Mesothelial cell of epicardium (in vitro differentiated cells): ENCODE measurements at regions not wholly inside any gene's neighbourhood (a gene's known extent, or its start where the extent isn't known, plus 50 kb on each side); places are given as distances from the start of the nearest gene placed in this dataset.

Experiments
- DNase-seq, 2 experiments: peaks; one replicate each; pipeline ENCODE4 v3.0.0; 2021; ENCODE audit warnings: low spot score in 2 of 2; ENCODE audit not compliant: unreplicated experiment in 2 of 2
- H3K27ac Mint-ChIP-seq: 2 replicates; pipeline ENCODE4 v1.8.0; 2021; ENCODE audit warnings: mixed read lengths
- H3K27me3 Mint-ChIP-seq: 2 replicates; pipeline ENCODE4 v1.8.0; 2021; ENCODE audit warnings: low read depth, mixed read lengths
- H3K36me3 Mint-ChIP-seq: 2 replicates; pipeline ENCODE4 v1.8.0; 2021; ENCODE audit warnings: mixed read lengths
- H3K4me1 Mint-ChIP-seq: 2 replicates; pipeline ENCODE4 v1.8.0; 2021; ENCODE audit warnings: mixed read lengths
- H3K4me3 Mint-ChIP-seq: 2 replicates; pipeline ENCODE4 v1.8.0; 2021; ENCODE audit warnings: mild to moderate bottlenecking, moderate library complexity, mixed read lengths
- H3K9me3 Mint-ChIP-seq: 2 replicates; pipeline ENCODE4 v1.8.0; 2021; ENCODE audit warnings: mixed read lengths
- CTCF ChIP-seq: fragments of 200-600 bp; sonication (generic); IDR thresholded peaks from one replicate; pipeline ENCODE4 v1.5.0; 2021; ENCODE audit warnings: antibody characterized with exemption; ENCODE audit not compliant: unreplicated experiment

- H3K9me3 Mint-ChIP-seq = no peaks in the 10 kb centered on the region
- no peak for DNase-seq
- no peak overlapping the region for H3K4me3 Mint-ChIP-seq
- peaks cover 2% of the 10 kb centered on the region for H3K4me1 Mint-ChIP-seq
- no peak overlapping the region for H3K27ac Mint-ChIP-seq
- H3K27me3 Mint-ChIP-seq = no peaks in the 10 kb centered on the region
- H3K36me3 Mint-ChIP-seq = no peaks in the 10 kb centered on the region
- no peak for TF ChIP-seq CTCF
Measured at GRCh38 chr2:198544461-198544860, 740.1 kb downstream of the PLCL1 start.

GRCh38 chr2:198534756-198535155 is 730.4 kb downstream of the PLCL1 start:
- Mint-ChIP-seq H3K4me1 (no peaks in the 10 kb centered on the region), H3K9me3 (peaks cover 9% of the 10 kb centered on the region), H3K36me3 (no peaks in the 10 kb centered on the region), H3K27me3 (peaks cover 4% of the 10 kb centered on the region), H3K27ac (no peak overlapping the region), H3K4me3 (no peak overlapping the region)
- DNase-seq = no peak
- no peak for TF ChIP-seq CTCF

GRCh38 chr2:198525211-198525969 is 721.0 kb downstream of the PLCL1 start:
- no peak for DNase-seq
- Mint-ChIP-seq H3K4me1 (no peaks in the 10 kb centered on the region), H3K36me3 (no peaks in the 10 kb centered on the region), H3K27ac (no peak overlapping the region), H3K4me3 (no peak overlapping the region), H3K9me3 (peaks cover 11% of the 10 kb centered on the region), H3K27me3 (peaks cover 4% of the 10 kb centered on the region)
- no peak for TF ChIP-seq CTCF

GRCh38 chr2:198523710-198524109 is 719.3 kb downstream of the PLCL1 start:
- Mint-ChIP-seq H3K4me3 (no peak overlapping the region), H3K4me1 (no peaks in the 10 kb centered on the region), H3K27me3 (peaks cover 4% of the 10 kb centered on the region), H3K36me3 (no peaks in the 10 kb centered on the region), H3K27ac (no peak overlapping the region), H3K9me3 (no peaks in the 10 kb centered on the region)
- no peak for TF ChIP-seq CTCF
- DNase-seq = no peak

GRCh38 chr2:198518935-198519334 is 714.5 kb downstream of the PLCL1 start:
- no peaks in the 10 kb centered on the region for H3K4me1 Mint-ChIP-seq
- H3K27ac Mint-ChIP-seq = no peak overlapping the region
- H3K36me3 Mint-ChIP-seq = no peaks in the 10 kb centered on the region
- no peak for DNase-seq
- no peak for TF ChIP-seq CTCF
- no peak overlapping the region for H3K4me3 Mint-ChIP-seq
- H3K27me3 Mint-ChIP-seq = peaks cover 2% of the 10 kb centered on the region
- H3K9me3 Mint-ChIP-seq = peaks cover 3% of the 10 kb centered on the region
